MM.1S (cell line): ENCODE measurements at regions not wholly inside any gene's neighbourhood (a gene's known extent, or its start where the extent isn't known, plus 50 kb on each side); places are given as distances from the start of the nearest gene placed in this dataset.

Experiments used
- DNase-seq: peaks from one replicate; pipeline ENCODE4 v3.0.0-alpha.2; 2015
- H2AFZ ChIP-seq: fragments of 300-600 bp; sonication (generic); 2 replicates; pipeline ENCODE4 v1.6.0; 2016; ENCODE audit warnings: antibody characterized with exemption, low read length
- H3F3A ChIP-seq: fragments of 300-600 bp; sonication (generic); 2 replicates; pipeline ENCODE4 v1.6.1; 2016; ENCODE audit warnings: mild to moderate bottlenecking, antibody characterized with exemption, low read length, moderate library complexity, mixed read lengths; ENCODE audit not compliant: insufficient read depth
- H3K27ac ChIP-seq: fragments of 300-600 bp; sonication (generic); 2 replicates; pipeline ENCODE4 v1.5.1; 2016; ENCODE audit warnings: mild to moderate bottlenecking, low read length
- H3K27me3 ChIP-seq: fragments of 300-600 bp; sonication (generic); replicated peaks from 2 replicates; pipeline ENCODE4 v1.6.0; 2016; ENCODE audit warnings: low read length; ENCODE audit not compliant: insufficient read depth
- H3K36me3 ChIP-seq: fragments of 300-600 bp; sonication (generic); replicated peaks from 2 replicates; pipeline ENCODE4 v1.6.1; 2016; ENCODE audit warnings: mild to moderate bottlenecking, low read length, mixed read lengths; ENCODE audit not compliant: insufficient read depth
- H3K4me1 ChIP-seq: fragments of 300-600 bp; sonication (generic); 2 replicates; pipeline ENCODE4 v1.6.1; 2016; ENCODE audit warnings: low read length, mixed read lengths
- H3K4me2 ChIP-seq: fragments of 300-600 bp; sonication (generic); 2 replicates; pipeline ENCODE4 v1.6.0; 2016; ENCODE audit warnings: low read depth, low read length
- H3K4me3 ChIP-seq: fragments of 300-600 bp; sonication (generic); 2 replicates; pipeline ENCODE4 v1.5.1; 2016; ENCODE audit warnings: low read length, mixed read lengths
- H3K79me2 ChIP-seq: fragments of 300-600 bp; sonication (generic); 2 replicates; pipeline ENCODE4 v1.6.1; 2016; ENCODE audit warnings: mixed run types, low read length, mixed read lengths
- H3K9ac ChIP-seq: fragments of 300-600 bp; sonication (generic); 2 replicates; pipeline ENCODE4 v1.6.1; 2016; ENCODE audit warnings: low read length, mixed read lengths
- H3K9me2 ChIP-seq: fragments of 300-600 bp; sonication (generic); replicated peaks from 2 replicates; pipeline ENCODE4 v1.6.1; 2016; ENCODE audit warnings: mild to moderate bottlenecking, low read length, mixed read lengths; ENCODE audit not compliant: insufficient read depth
- H3K9me3 ChIP-seq: fragments of 300-600 bp; sonication (generic); replicated peaks from 2 replicates; pipeline ENCODE4 v1.6.1; 2016; ENCODE audit warnings: mild to moderate bottlenecking, low read length, mixed read lengths; ENCODE audit not compliant: insufficient read depth
- H4K20me1 ChIP-seq: fragments of 300-600 bp; sonication (generic); 2 replicates; pipeline ENCODE4 v1.6.1; 2016; ENCODE audit warnings: mild to moderate bottlenecking, low read length, moderate library complexity, mixed read lengths; ENCODE audit not compliant: insufficient read depth
- EZH2 ChIP-seq: fragments of 300-600 bp; sonication (generic); optimal IDR thresholded peaks from 2 replicates; pipeline ENCODE3; 2017; ENCODE audit warnings: low read depth, mild to moderate bottlenecking, antibody characterized with exemption, low read length, mixed read lengths
- EZH2phosphoT487 ChIP-seq: fragments of 300-600 bp; sonication (generic); IDR thresholded peaks from 2 replicates; pipeline ENCODE4 v1.6.1; 2018; ENCODE audit warnings: antibody characterized with exemption, low read length
- TF ChIP-seq, protein P1 (sequence below): fragments of 300-600 bp; sonication (generic); IDR thresholded peaks from 2 replicates; pipeline ENCODE4 v1.5.1; 2016; ENCODE audit warnings: antibody characterized with exemption, low read length, mixed read lengths

DNA sequence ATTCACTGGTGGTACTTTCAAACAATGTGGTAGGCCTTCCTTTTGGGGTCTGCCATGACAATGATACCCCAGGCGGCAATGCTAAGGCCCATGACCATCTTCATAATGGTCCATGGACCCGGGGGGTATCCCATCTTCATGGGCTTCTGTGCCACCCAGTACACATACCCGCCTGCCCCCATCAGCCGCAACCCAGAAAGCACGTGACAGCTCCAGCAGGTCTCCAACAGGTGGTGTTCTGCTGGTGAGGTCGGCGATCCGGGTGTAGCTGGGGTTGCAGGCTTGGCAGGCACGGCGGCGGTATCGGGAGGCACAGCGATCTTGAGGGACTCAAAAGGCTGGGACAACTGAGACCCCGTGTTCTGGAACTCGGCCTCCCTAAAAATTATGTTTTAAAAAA, 214.5 kb downstream of the SNRPN start:
- no peak overlapping the region for H3K27ac ChIP-seq
- no peaks in the 10 kb centered on the region for H3K79me2 ChIP-seq
- H3K4me2 ChIP-seq = no peak overlapping the region
- H3K9me2 ChIP-seq = no peaks in the 10 kb centered on the region
- H3K9ac ChIP-seq = no peak overlapping the region
- TF ChIP-seq EZH2phosphoT487 (no peak), EZH2 (no peak)
- TF ChIP-seq, protein P1, sequence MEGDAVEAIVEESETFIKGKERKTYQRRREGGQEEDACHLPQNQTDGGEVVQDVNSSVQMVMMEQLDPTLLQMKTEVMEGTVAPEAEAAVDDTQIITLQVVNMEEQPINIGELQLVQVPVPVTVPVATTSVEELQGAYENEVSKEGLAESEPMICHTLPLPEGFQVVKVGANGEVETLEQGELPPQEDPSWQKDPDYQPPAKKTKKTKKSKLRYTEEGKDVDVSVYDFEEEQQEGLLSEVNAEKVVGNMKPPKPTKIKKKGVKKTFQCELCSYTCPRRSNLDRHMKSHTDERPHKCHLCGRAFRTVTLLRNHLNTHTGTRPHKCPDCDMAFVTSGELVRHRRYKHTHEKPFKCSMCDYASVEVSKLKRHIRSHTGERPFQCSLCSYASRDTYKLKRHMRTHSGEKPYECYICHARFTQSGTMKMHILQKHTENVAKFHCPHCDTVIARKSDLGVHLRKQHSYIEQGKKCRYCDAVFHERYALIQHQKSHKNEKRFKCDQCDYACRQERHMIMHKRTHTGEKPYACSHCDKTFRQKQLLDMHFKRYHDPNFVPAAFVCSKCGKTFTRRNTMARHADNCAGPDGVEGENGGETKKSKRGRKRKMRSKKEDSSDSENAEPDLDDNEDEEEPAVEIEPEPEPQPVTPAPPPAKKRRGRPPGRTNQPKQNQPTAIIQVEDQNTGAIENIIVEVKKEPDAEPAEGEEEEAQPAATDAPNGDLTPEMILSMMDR = no peak
- H3K4me1 ChIP-seq = no peaks in the 10 kb centered on the region
- no peak for DNase-seq
- no peaks in the 10 kb centered on the region for H3K9me3 ChIP-seq
- H3K4me3 ChIP-seq = no peak overlapping the region
- no peak overlapping the region for H2AFZ ChIP-seq
- H3F3A ChIP-seq = no peaks in the 10 kb centered on the region
- H3K27me3 ChIP-seq = no peaks in the 10 kb centered on the region
- H3K36me3 ChIP-seq = no peaks in the 10 kb centered on the region
- no peaks in the 10 kb centered on the region for H4K20me1 ChIP-seq

DNA sequence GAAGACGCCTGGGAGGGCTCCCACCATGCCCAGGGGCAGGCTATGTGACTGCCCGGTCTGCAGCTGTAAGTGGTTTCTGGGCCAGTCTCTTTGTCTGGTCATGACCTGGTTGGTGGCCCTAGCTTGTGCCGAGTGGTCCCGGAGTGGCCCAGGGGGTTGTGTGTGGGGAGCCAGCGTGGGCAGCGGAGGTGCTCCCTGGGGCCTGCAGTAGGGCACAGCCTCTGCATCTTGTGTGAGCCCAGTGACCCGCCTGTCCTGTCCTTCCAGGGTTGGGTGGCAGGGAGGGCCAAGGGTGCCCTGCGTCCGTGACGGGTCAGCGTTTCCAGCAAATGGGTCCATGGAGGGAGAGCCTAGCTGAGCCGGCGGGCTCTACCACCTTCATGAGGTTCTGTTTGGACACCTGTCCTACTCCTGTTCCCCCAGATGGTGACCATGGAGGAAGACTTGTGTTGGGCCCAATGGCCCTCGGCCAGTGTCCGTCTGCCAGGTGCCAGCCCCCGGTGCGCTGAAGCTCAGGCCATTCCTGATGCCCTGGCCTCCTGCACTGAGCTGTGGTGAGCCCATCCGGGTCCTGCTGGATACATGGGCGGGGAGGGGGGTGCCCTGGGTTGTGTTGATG, 215.4 kb downstream of the SNRPN start:
- TF ChIP-seq EZH2 = no peak
- TF ChIP-seq EZH2phosphoT487 = no peak
- TF ChIP-seq, protein P1 = no peak
- Histone ChIP-seq H2AFZ (no peak overlapping the region), H3K79me2 (no peaks in the 10 kb centered on the region), H3K27me3 (no peaks in the 10 kb centered on the region), H3K9ac (no peak overlapping the region), H3K4me1 (no peaks in the 10 kb centered on the region), H3K4me2 (no peak overlapping the region), H3K9me3 (no peaks in the 10 kb centered on the region), H3K27ac (no peak overlapping the region), H3K4me3 (no peak overlapping the region), H4K20me1 (no peaks in the 10 kb centered on the region), H3K36me3 (no peaks in the 10 kb centered on the region), H3K9me2 (no peaks in the 10 kb centered on the region), H3F3A (no peaks in the 10 kb centered on the region)
- DNase-seq = no peak

DNA sequence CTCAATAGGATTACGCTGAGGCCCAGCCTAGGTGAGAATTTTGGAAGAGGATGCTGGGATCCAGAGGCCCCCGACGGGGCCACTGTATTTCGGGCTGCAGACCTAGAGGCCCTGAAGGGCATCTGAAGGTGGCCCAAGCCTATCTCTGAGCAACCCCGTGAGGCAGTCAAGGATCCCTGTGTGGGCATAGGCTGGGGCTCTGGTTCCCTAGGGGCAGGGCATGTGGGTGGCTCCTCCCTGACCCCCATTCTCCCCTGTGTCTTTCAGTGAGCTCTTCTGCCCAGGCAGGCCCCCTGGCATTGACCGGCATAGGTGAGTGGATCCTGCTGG, 216.0 kb downstream of the SNRPN start:
- H3K4me3 ChIP-seq = no peak overlapping the region
- no peak overlapping the region for H3K27ac ChIP-seq
- H3K4me2 ChIP-seq = no peak overlapping the region
- no peak overlapping the region for H2AFZ ChIP-seq
- H3K36me3 ChIP-seq = no peaks in the 10 kb centered on the region
- H3K9me3 ChIP-seq = no peaks in the 10 kb centered on the region
- H3K9me2 ChIP-seq = no peaks in the 10 kb centered on the region
- no peak for DNase-seq
- H3K9ac ChIP-seq = no peak overlapping the region
- TF ChIP-seq, protein P1 = no peak
- no peak for TF ChIP-seq EZH2
- TF ChIP-seq EZH2phosphoT487 = no peak
- H3K79me2 ChIP-seq = no peaks in the 10 kb centered on the region
- no peaks in the 10 kb centered on the region for H3K4me1 ChIP-seq
- no peaks in the 10 kb centered on the region for H3F3A ChIP-seq
- H4K20me1 ChIP-seq = no peaks in the 10 kb centered on the region
- no peaks in the 10 kb centered on the region for H3K27me3 ChIP-seq
